ENCODE measurements at regions not wholly inside any gene's neighbourhood (a gene's known extent, or its start where the extent isn't known, plus 50 kb on each side); places are given as distances from the start of the nearest gene placed in this dataset.

DNA sequence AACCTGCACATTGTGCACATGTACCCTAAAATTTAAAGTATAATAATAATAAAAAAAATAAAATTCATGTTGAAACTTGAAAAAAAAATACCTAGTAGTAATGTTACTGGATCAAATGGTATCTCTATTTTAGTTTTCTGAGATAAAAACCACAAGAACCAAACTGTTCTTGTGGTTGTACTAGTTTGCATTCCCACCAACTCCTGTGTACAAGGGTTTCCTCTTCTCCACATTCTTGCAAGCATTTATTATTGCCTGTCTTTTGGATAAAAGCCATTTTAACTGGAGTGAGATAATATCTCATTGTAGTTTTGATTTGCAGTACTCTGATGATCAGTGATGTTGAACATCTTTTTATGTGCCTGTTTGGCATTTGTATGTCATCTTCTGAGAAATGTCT, 177.7 kb downstream of the KIF20B start:
- TF ChIP-seq, protein P1, sequence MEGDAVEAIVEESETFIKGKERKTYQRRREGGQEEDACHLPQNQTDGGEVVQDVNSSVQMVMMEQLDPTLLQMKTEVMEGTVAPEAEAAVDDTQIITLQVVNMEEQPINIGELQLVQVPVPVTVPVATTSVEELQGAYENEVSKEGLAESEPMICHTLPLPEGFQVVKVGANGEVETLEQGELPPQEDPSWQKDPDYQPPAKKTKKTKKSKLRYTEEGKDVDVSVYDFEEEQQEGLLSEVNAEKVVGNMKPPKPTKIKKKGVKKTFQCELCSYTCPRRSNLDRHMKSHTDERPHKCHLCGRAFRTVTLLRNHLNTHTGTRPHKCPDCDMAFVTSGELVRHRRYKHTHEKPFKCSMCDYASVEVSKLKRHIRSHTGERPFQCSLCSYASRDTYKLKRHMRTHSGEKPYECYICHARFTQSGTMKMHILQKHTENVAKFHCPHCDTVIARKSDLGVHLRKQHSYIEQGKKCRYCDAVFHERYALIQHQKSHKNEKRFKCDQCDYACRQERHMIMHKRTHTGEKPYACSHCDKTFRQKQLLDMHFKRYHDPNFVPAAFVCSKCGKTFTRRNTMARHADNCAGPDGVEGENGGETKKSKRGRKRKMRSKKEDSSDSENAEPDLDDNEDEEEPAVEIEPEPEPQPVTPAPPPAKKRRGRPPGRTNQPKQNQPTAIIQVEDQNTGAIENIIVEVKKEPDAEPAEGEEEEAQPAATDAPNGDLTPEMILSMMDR (IDR thresholded peaks at IDR 0.05; ENCODE audit: low read depth, low read length, missing input control), result no peak
- TF ChIP-seq, protein P2, sequence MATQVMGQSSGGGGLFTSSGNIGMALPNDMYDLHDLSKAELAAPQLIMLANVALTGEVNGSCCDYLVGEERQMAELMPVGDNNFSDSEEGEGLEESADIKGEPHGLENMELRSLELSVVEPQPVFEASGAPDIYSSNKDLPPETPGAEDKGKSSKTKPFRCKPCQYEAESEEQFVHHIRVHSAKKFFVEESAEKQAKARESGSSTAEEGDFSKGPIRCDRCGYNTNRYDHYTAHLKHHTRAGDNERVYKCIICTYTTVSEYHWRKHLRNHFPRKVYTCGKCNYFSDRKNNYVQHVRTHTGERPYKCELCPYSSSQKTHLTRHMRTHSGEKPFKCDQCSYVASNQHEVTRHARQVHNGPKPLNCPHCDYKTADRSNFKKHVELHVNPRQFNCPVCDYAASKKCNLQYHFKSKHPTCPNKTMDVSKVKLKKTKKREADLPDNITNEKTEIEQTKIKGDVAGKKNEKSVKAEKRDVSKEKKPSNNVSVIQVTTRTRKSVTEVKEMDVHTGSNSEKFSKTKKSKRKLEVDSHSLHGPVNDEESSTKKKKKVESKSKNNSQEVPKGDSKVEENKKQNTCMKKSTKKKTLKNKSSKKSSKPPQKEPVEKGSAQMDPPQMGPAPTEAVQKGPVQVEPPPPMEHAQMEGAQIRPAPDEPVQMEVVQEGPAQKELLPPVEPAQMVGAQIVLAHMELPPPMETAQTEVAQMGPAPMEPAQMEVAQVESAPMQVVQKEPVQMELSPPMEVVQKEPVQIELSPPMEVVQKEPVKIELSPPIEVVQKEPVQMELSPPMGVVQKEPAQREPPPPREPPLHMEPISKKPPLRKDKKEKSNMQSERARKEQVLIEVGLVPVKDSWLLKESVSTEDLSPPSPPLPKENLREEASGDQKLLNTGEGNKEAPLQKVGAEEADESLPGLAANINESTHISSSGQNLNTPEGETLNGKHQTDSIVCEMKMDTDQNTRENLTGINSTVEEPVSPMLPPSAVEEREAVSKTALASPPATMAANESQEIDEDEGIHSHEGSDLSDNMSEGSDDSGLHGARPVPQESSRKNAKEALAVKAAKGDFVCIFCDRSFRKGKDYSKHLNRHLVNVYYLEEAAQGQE (IDR thresholded peaks at IDR 0.05), result no peak
- TF ChIP-seq, protein P3, sequence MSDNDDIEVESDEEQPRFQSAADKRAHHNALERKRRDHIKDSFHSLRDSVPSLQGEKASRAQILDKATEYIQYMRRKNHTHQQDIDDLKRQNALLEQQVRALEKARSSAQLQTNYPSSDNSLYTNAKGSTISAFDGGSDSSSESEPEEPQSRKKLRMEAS (IDR thresholded peaks at IDR 0.05), result no peak
- TF ChIP-seq JUND (IDR thresholded peaks at IDR 0.05), result no peak
